HepG2 (cell line): ENCODE measurements at regions not wholly inside any gene's neighbourhood (a gene's known extent, or its start where the extent isn't known, plus 50 kb on each side); places are given as distances from the start of the nearest gene placed in this dataset.

ENCODE experiments used
- BCLAF1 ChIP-seq: fragments of 450-650 bp; IDR thresholded peaks from 2 replicates; pipeline ENCODE4 v1.6.1; 2017; ENCODE audit warnings: mild to moderate bottlenecking
- CHD4 ChIP-seq: fragments of 200-600 bp; sonication (generic); IDR thresholded peaks from 2 replicates; pipeline ENCODE4 v1.7.0; 2017; ENCODE audit warnings: mild to moderate bottlenecking, low read length, borderline replicate concordance
- ELF3 ChIP-seq: IDR thresholded peaks from 2 replicates; pipeline ENCODE4 v1.6.1; 2016; ENCODE audit warnings: missing genetic modification reagents, missing compliant biosample characterization
- HMGXB3 ChIP-seq: sonication (generic); formaldehyde crosslinking; IDR thresholded peaks from 2 replicates; pipeline ENCODE4 v1.4.0; 2020; ENCODE audit warnings: missing genetic modification reagents, borderline replicate concordance
- MIER3 ChIP-seq: IDR thresholded peaks from 2 replicates; pipeline ENCODE4 v1.6.1; 2016; ENCODE audit warnings: missing compliant biosample characterization, borderline replicate concordance
- NPAS2 ChIP-seq: sonication (generic); formaldehyde crosslinking; IDR thresholded peaks from 2 replicates; pipeline ENCODE4 v1.8.0; 2022; ENCODE audit warnings: mild to moderate bottlenecking, missing genetic modification reagents, borderline replicate concordance
- NR3C1 ChIP-seq: sonication (generic); formaldehyde crosslinking; IDR thresholded peaks from 2 replicates; pipeline ENCODE4 v1.4.0; 2020; ENCODE audit warnings: missing genetic modification reagents
- SIN3B ChIP-seq: fragments of 150-350 bp; IDR thresholded peaks from 2 replicates; pipeline ENCODE4 v1.6.1; 2014; ENCODE audit warnings: low read length
- TMF1 ChIP-seq: sonication (generic); formaldehyde crosslinking; IDR thresholded peaks from 2 replicates; pipeline ENCODE4 v1.8.1; 2022; ENCODE audit warnings: low read depth, missing genetic modification reagents
- ZBTB1 ChIP-seq: sonication (generic); formaldehyde crosslinking; IDR thresholded peaks from 2 replicates; pipeline ENCODE4 v1.4.0; 2020; ENCODE audit warnings: missing genetic modification reagents, borderline replicate concordance
- ZBTB7B ChIP-seq: sonication (generic); formaldehyde crosslinking; IDR thresholded peaks from 2 replicates; pipeline ENCODE4 v1.4.0; 2020; ENCODE audit warnings: missing genetic modification reagents
- ZEB1 ChIP-seq: IDR thresholded peaks from 2 replicates; pipeline ENCODE4 v1.6.1; 2012; ENCODE audit warnings: mild to moderate bottlenecking, low read depth, inconsistent platforms; ENCODE audit not compliant: insufficient replicate concordance
- ZNF225 ChIP-seq: sonication (generic); formaldehyde crosslinking; IDR thresholded peaks from 2 replicates; pipeline ENCODE4 v1.4.0; 2020; ENCODE audit warnings: mild to moderate bottlenecking, missing genetic modification reagents
- ZNF234 ChIP-seq: sonication (generic); formaldehyde crosslinking; conservative IDR thresholded peaks from 2 replicates; pipeline ENCODE4 v1.5.1; 2020; ENCODE audit warnings: mild to moderate bottlenecking, missing genetic modification reagents
- ZNF343 ChIP-seq: sonication (generic); formaldehyde crosslinking; IDR thresholded peaks from 2 replicates; pipeline ENCODE4 v1.4.0; 2020; ENCODE audit warnings: mild to moderate bottlenecking, missing genetic modification reagents
- ZNF44 ChIP-seq: sonication (generic); formaldehyde crosslinking; IDR thresholded peaks from 2 replicates; pipeline ENCODE4 v1.5.1; 2020; ENCODE audit warnings: mild to moderate bottlenecking, missing genetic modification reagents
- ZNF512B ChIP-seq: sonication (generic); formaldehyde crosslinking; IDR thresholded peaks from 2 replicates; pipeline ENCODE4 v1.5.1; 2020; ENCODE audit warnings: missing genetic modification reagents, mild to moderate bottlenecking, borderline replicate concordance
- ZNF558 ChIP-seq: sonication (generic); formaldehyde crosslinking; IDR thresholded peaks from 2 replicates; pipeline ENCODE4 v1.9.0; 2022; ENCODE audit warnings: mild to moderate bottlenecking, missing genetic modification reagents, borderline replicate concordance
- ZNF580 ChIP-seq: IDR thresholded peaks from 2 replicates; pipeline ENCODE4 v1.6.1; 2016; ENCODE audit warnings: low read depth, borderline replicate concordance
- ZNF790 ChIP-seq: sonication (generic); formaldehyde crosslinking; IDR thresholded peaks from 2 replicates; pipeline ENCODE4 v1.8.0; 2022; ENCODE audit warnings: missing genetic modification reagents, mild to moderate bottlenecking, borderline replicate concordance

DNA sequence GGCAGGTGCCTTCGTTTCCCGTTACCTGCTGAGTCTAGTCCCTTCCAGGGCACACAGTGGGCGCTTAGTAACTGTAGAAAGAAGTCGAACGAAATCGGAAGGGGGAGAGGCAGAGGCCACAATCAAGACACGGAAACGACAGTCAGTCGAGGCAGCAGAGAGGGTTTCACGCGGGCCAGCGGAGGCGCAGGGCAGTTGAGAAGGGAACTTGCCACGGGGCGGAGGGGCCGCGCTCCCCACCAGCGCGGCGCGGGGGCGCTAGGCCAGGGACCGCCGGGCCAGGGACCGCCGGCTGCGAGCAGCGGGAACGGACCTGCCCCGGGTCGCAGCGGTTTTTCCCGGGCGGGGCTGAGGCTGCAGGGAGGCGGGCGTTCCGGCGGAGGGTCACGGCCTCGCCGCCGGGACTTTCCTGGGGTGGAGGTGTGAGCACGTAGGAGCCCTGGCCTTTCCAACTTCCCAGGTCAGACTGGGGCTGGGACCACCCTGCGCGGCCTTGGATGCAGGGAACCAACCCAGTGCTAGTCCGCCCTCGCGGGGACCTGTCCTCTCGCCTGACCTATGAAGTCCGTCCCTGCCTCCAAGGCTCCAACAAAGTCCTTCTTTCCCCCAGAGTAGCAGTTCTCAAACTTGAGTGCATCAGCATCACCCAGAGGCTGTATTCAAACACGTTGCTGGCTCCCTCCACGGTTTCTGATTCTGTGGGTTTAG, 150.1 kb upstream of the FGGY start (continued):
- TF ChIP-seq ZNF512B (CRISPR knock-in tag) (no peak), TMF1 (CRISPR knock-in tag) (no peak), NPAS2 (CRISPR knock-in tag) (no peak), ZNF343 (CRISPR knock-in tag) (no peak), ZEB1 (no peak), ZBTB7B (CRISPR knock-in tag) (peak; percentile 43; the same call in 1 of the 2 replicates), ZNF225 (CRISPR knock-in tag) (no peak), SIN3B (no peak), CHD4 (no peak), ZNF580 (CRISPR knock-in tag) (0 out of 2 replicates have a peak, but pooled peaks have one; percentile 43), NR3C1 (CRISPR knock-in tag) (no peak), MIER3 (CRISPR knock-in tag) (no peak), ELF3 (CRISPR knock-in tag) (peak; percentile 52; the same call in 1 of the 2 replicates), ZNF790 (CRISPR knock-in tag) (0 out of 2 replicates have a peak, but pooled peaks have one; percentile 44), ZNF234 (no peak), ZNF44 (CRISPR knock-in tag) (no peak), HMGXB3 (CRISPR knock-in tag) (no peak), ZBTB1 (CRISPR knock-in tag) (no peak), BCLAF1 (no peak), ZNF558 (CRISPR knock-in tag) (no peak)
